ENCODE measurements at regions not wholly inside any gene's neighbourhood (a gene's known extent, or its start where the extent isn't known, plus 50 kb on each side); places are given as distances from the start of the nearest gene placed in this dataset.
A peak's percentile ranks its signal among the peaks of the same experiment; 100 is the strongest.

GRCh38 chr18:30929718-30930117 is 112.8 kb downstream of the DSC3 start:
- DNase-seq (ENCODE audit: low read depth, low spot score): no peak
- no peak overlapping the region for H3K27ac ChIP-seq

DNA sequence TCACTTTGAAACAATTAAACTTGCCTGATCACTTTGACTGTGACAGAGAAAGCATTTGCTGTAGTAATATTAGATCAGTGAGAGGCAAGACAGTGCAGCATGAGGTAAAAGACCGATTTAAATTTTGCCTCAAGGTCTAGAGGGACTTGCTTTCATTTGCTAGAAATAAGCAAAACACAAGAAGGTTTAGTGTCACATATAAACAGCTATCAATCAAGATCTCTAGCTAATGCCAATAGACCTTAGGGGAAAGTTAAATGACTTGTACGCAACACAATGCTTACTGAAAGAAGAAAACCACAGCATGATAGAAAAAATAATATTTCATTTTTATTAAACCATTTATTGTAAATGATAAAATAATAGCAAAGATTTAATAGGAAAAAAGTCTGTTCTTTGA is 113.5 kb downstream of the DSC3 start:
- H3K27ac ChIP-seq: no peak overlapping the region
- no peak for DNase-seq (ENCODE audit: low read depth, low spot score)

DNA sequence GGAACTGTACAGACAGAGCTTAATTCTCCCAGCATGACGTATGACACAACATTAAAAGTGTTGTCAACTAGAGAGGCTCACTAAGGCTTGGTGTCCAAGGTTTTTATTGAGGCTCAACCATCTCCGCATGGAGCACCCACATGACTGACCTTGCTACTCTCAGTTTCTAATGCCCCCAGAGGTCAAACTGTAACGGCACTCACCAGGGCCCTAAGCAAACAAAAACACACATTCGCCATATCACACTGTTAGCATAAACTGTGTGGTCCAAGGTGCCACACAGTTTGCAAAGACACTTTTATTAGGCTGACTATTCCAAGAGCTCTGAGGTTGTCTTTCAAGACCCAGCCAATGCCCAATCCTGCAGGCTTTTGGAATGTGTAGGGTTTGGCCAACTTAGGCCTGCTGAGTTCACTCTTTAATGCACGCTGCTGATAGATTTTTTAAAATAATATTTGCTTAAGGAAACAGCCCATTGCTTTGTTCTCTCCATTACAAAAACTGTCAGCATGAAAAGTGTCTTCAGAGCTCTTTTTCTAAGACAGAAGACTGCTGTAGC is 114.9 kb downstream of the DSC3 start:
- no peak overlapping the region for H3K27ac ChIP-seq
- DNase-seq (ENCODE audit: low read depth, low spot score): no peak

DNA sequence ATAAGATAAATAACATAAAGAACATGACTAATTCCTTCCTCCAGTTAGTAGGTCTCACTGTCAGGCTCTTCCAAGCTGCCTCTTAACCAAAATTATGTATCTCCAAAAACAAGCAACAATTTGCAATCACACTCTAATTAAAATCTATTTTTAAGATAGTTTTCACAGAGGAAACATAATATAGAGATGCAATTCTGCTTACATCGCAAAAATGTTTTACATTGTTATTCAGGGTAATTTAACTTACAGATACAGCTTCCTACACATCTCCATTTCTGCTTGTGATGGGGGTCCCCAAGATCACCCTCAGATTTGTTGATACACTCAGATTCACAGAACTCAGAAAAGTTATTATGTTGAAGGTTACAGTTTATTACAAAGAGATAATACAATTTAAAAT is 115.5 kb downstream of the DSC3 start:
- H3K27ac ChIP-seq: no peak overlapping the region

GRCh38 chr18:30925795-30926194 is 116.7 kb downstream of the DSC3 start:
- no peak for DNase-seq (ENCODE audit: low read depth, low spot score)

More for the DNA sequence above, 115.5 kb downstream of the DSC3 start:
- no peak for DNase-seq (ENCODE audit: low read depth, low spot score)

GRCh38 chr18:30920757-30921156 is 121.8 kb downstream of the DSC3 start:
- H3K27ac ChIP-seq: no peak overlapping the region
- DNase-seq (ENCODE audit: low read depth, low spot score): no peak

More at GRCh38 chr18:30925795-30926194, 116.7 kb downstream of the DSC3 start:
- H3K27ac ChIP-seq: no peak overlapping the region

- no peak overlapping the region for H3K27ac ChIP-seq
- DNase-seq (ENCODE audit: low read depth, low spot score): no peak
Measured at GRCh38 chr18:30920351-30920750, 122.2 kb downstream of the DSC3 start.

- no peak overlapping the region for H3K27ac ChIP-seq
Measured at GRCh38 chr18:30917651-30918050, 124.9 kb downstream of the DSC3 start.

DNA sequence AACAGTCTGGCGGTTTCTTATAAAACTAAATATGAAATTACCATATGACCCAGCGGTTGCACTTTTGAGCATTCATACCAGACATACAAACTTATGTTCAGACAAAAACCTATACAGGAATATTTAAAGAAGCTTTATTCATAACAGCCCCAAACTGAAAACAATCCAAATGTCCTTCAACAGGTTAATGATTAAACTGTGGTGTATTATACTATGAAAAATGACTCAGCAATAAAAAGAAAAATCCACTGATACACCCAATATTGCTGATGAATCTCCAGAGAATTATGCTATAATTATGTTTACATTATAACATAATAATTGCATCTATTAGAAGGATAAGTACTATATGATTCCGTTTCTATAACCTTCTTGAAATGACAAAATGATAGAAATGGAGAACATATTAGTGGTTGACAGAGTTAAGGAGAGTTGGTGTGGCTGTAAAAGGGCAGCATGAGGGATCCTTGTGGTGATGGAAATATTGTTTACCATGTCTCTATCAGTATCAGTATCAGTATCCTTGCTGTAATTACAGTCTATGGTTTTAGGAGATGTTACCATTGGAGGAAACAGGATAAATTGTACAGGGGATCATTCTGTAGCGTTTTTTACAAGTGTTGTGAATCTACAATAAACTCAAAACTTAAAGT is 127.1 kb downstream of the DSC3 start:
- H3K27ac ChIP-seq: no peak overlapping the region
- DNase-seq (ENCODE audit: low read depth, low spot score): no peak

More at GRCh38 chr18:30917651-30918050, 124.9 kb downstream of the DSC3 start:
- DNase-seq (ENCODE audit: low read depth, low spot score): no peak

- DNase-seq (ENCODE audit: low read depth, low spot score): no peak
- H3K27ac ChIP-seq: no peak overlapping the region
Measured at GRCh38 chr18:30908381-30908780, 134.2 kb downstream of the DSC3 start.

- H3K27ac ChIP-seq: peak overlapping the region; percentile 53
- DNase-seq (ENCODE audit: low read depth, low spot score): peak; percentile 99
Measured at GRCh38 chr18:30903566-30903965, 139.0 kb downstream of the DSC3 start.

GRCh38 chr18:30889519-30890301 is 152.8 kb downstream of the DSC3 start:
- no peak for DNase-seq (ENCODE audit: low read depth, low spot score)
- H3K27ac ChIP-seq: no peak overlapping the region

DNA sequence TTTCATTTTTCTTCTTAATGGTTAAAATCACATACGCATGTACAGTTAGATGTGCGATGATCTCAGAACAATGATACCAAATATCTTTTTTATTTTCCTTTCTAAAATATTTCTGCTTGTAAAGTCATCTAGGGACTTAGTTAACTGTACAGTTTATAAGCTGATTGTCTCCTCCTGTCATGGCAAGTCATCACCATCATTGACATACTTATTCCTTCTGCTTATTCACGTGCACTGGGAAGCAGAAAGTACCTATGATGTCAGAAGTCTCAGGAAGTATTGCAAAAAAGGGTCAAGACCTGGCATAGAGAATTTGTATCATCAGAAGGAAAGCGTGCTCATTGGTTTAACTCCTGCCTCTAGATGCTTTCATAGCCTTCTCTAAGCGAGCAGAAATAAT is 154.2 kb downstream of the DSC3 start:
- no peak overlapping the region for H3K27ac ChIP-seq
- no peak for DNase-seq (ENCODE audit: low read depth, low spot score)

- H3K27ac ChIP-seq: no peak overlapping the region
- DNase-seq (ENCODE audit: low read depth, low spot score): no peak
Measured at GRCh38 chr18:30886998-30887397, 155.5 kb downstream of the DSC3 start.

DNA sequence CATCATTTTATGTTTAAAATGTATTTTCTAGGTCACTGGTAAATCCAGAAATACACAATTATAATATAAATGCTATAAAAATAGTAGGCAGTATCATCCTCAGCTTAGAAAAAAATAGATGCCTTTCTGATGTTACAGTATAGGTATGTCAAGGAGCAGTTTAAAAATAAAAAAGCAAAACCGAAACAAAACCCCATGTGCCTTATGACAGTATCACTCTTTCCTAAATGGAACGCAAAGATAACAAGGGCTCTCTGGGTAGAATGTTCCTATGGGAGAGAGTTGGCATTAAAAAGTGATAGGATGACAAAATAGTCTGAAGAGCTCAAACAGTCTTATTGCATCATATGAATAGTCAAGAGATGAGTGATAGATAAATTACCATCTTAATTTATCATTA is 172.1 kb downstream of the DSC3 start:
- no peak overlapping the region for H3K27ac ChIP-seq
- DNase-seq (ENCODE audit: low read depth, low spot score): no peak

DNA sequence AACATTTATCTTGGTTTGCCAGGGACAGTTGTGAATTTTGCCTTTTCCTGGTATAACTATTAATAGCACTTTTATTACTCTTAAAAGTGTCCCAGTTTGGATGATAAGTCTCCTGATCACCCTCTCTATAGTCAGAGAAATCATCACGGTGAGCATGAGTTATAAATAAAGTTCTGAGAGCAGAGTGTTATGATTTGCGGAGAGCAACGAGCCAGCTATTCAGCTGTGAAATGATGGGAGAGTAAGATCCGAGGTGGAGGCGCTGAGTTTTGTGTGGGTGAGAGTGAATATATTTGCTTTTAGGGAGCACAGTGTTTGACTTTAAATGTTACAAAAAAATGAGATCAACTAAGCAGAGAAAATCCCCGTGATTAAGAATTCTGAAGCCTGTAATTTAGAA is 179.6 kb downstream of the DSC3 start:
- DNase-seq (ENCODE audit: low read depth, low spot score): no peak
- H3K27ac ChIP-seq: no peak overlapping the region

DNA sequence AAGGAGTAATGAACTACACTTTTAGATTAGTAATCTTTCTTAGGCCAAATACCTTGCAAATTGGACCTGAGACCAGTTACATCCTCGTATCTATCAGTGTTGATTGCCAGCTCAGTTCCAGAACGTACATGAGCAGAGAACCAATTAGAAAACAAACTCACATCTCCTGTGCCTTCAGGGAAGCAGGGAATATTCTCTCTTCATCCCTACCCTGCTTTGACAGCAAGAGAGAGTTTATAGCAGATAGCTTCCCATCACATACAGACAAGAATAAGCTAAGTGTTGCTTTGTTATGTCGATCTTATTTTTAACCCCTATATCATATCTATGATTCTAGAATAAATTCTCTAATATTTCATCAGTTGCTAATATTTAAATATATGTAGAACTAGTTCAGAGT is 181.8 kb downstream of the DSC3 start:
- DNase-seq (ENCODE audit: low read depth, low spot score): no peak
- H3K27ac ChIP-seq: no peak overlapping the region

GRCh38 chr18:30859036-30859435 is 183.5 kb downstream of the DSC3 start:
- DNase-seq (ENCODE audit: low read depth, low spot score): no peak
- H3K27ac ChIP-seq: no peak overlapping the region

- no peak overlapping the region for H3K27ac ChIP-seq
- no peak for DNase-seq (ENCODE audit: low read depth, low spot score)
Measured at GRCh38 chr18:30858560-30858959, 184.0 kb downstream of the DSC3 start.

- no peak overlapping the region for H3K27ac ChIP-seq
- no peak for DNase-seq (ENCODE audit: low read depth, low spot score)
Measured at GRCh38 chr18:30855762-30856161, 186.8 kb downstream of the DSC3 start.

DNA sequence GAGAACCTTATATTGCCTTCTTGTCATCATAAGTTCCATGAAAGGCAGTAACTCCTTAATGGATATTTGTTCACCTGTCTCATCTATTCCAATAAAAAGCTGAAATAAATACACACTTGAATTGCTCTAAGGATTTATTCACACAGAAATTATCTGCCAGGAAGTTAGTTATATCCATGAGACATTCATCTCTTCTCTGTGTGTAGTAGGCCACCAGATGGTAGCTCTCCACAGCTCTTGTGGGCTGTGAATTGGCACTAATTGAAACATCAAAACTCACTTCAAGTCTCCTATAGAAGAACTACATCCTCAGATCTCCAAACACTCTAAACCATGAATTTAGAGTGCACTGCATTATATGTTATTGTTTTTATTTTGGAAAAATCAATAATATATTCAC is 189.6 kb downstream of the DSC3 start:
- no peak for DNase-seq (ENCODE audit: low read depth, low spot score)
- H3K27ac ChIP-seq: no peak overlapping the region

DNA sequence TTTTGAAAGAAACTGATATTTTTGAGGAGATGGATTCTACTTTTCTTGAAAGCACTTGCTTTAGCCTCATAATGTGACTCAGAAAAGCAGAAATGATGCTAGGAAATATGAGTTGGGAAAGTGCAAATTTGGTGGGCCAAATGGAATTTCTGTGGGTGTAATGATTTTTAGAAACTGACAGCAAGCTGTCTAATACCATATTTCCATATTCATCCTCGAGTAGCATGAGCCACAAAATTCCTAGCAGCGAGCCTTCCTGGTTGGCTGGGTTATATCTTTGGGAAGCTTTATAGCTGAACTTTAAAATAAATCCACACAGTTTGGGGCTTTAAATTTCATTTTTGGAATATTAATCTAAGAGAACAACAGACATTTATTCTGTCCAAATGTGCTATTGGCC is 190.0 kb downstream of the DSC3 start:
- no peak for DNase-seq (ENCODE audit: low read depth, low spot score)
- no peak overlapping the region for H3K27ac ChIP-seq
